Prostate gland (tissue), 2 donors: ENCODE measurements at regions not wholly inside any gene's neighbourhood (a gene's known extent, or its start where the extent isn't known, plus 50 kb on each side); places are given as distances from the start of the nearest gene placed in this dataset.

Source experiments
- DNase-seq: peaks from one replicate; pipeline ENCODE4 v3.0.0-alpha.2; 2019; ENCODE audit warnings: low spot score
- H3K27ac ChIP-seq, 2 donors: fragments of 200-600 bp; sonication (generic); 2 replicates each; pipeline ENCODE4 v1.5.1; 2017 to 2019
- H3K27me3 ChIP-seq: fragments of 200-600 bp; sonication (generic); replicated peaks from 2 replicates; pipeline ENCODE4 v1.5.1; 2019; ENCODE audit not compliant: insufficient read depth
- H3K36me3 ChIP-seq, 2 donors: fragments of 200-600 bp; sonication (generic); 1 replicate in 1 of 2; 2 replicates in 1 of 2; pipeline versions ENCODE4 v1.5.1 to v1.8.1; 2017 to 2019
- H3K4me1 ChIP-seq: fragments of 200-600 bp; sonication (generic); replicated peaks from 2 replicates; pipeline ENCODE4 v1.5.1; 2019
- H3K4me3 ChIP-seq, 2 donors: fragments of 200-600 bp; sonication (generic); 2 replicates each; pipeline ENCODE4 v1.5.1; 2017 to 2019
- H3K9me3 ChIP-seq: fragments of 200-600 bp; sonication (generic); 2 replicates; pipeline ENCODE4 v1.5.1; 2017
- POLR2A ChIP-seq: fragments of 450-650 bp; IDR thresholded peaks from one replicate; pipeline ENCODE4 v1.6.1; 2016; ENCODE audit warnings: antibody characterized with exemption, mild to moderate bottlenecking
- POLR2AphosphoS5 ChIP-seq: sonication (generic); formaldehyde crosslinking; IDR thresholded peaks from one replicate; pipeline ENCODE4 v1.6.1; 2017; ENCODE audit warnings: antibody characterized with exemption
- WGBS: methylation state at CpG from one replicate; pipeline ENCODE4 v1.1.5; 2018; 5-methylcytosine and 5-hydroxymethylcytosine counted together
- intact Hi-C: fragments of 100-400 bp; cut with DNase I; formaldehyde crosslinking; loops from one replicate; pipeline ENCODE4 v1.14.2; 2022
- TF ChIP-seq, protein P1 (sequence below), 4 experiments: fragments of 200-600 bp in 2 of 4; fragments of 450-650 bp in 2 of 4; sonication (generic) in 2 of 4; IDR thresholded peaks; 1 replicate in 3 of 4; 2 replicates in 1 of 4; pipeline ENCODE4 v1.5.1; 2016 to 2019; ENCODE audit warnings: antibody characterized with exemption in 4 of 4, mild to moderate bottlenecking in 2 of 4, moderate library complexity in 2 of 4

DNA sequence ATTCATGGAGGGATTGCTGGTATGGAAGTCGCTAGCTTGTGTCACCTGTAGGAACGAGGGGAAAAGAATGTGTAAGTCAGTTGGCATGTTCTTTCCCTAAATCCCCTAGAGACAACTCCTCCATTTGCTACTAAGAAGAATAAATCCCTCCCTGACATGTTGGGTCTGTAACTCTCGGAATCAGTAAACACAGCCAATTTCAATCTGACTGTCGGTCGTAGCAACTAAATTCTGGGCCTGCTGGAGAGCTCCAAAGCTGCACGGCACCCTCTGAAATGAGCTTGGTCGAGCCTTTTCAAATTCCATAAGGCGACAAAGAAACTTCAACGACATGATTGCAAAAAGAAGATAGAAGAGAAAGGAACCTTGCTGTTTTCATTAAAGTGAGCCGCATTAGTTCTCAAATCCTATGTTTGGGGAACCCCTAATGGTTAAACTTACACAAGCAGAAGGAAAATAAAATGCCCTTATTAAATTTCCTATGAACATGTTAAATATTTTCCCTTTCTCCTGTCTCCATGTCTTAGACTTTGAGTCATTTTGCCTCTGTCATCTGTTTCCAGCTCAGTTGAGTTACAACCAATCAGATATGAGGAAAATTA lies 735.8 kb upstream of the WWC1 start:
- Histone ChIP-seq H3K36me3 (no peaks in the 10 kb centered on the region), H3K9me3 (no peaks in the 10 kb centered on the region), H3K27ac (no peak overlapping the region), H3K4me3 (no peak overlapping the region), H3K4me1 (no peaks in the 10 kb centered on the region), H3K27me3 (no peaks in the 10 kb centered on the region)
- TF ChIP-seq POLR2A (no peak), POLR2AphosphoS5 (no peak)
- TF ChIP-seq, protein P1, sequence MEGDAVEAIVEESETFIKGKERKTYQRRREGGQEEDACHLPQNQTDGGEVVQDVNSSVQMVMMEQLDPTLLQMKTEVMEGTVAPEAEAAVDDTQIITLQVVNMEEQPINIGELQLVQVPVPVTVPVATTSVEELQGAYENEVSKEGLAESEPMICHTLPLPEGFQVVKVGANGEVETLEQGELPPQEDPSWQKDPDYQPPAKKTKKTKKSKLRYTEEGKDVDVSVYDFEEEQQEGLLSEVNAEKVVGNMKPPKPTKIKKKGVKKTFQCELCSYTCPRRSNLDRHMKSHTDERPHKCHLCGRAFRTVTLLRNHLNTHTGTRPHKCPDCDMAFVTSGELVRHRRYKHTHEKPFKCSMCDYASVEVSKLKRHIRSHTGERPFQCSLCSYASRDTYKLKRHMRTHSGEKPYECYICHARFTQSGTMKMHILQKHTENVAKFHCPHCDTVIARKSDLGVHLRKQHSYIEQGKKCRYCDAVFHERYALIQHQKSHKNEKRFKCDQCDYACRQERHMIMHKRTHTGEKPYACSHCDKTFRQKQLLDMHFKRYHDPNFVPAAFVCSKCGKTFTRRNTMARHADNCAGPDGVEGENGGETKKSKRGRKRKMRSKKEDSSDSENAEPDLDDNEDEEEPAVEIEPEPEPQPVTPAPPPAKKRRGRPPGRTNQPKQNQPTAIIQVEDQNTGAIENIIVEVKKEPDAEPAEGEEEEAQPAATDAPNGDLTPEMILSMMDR (IDR thresholded peaks at IDR 0.05), result no peak
- DNase-seq, result no peak
- 65% methylated on average over 10 of the region's 10 CpGs for WGBS
- intact Hi-C loops, result no loop called here

DNA sequence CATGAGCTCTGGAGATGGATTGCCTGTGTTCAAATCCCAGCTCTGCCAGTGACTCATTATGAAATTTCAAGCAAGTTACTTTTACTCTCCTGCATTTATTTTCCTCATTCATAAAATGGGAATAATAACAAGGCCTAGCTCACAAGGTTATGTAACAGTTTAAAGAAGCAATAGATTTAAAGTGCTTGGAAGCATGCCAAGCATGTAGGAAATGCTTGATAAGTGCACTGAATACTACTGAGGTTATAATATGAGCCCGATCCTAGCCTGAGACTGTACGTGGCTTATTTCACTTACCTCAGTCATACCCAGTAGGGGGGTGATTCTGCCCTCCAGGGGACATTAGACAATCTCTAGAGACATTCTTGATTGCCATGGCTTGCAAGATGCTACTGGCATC lies 734.1 kb upstream of the WWC1 start:
- Histone ChIP-seq H3K4me1 (no peaks in the 10 kb centered on the region), H3K27ac (no peak overlapping the region), H3K27me3 (no peaks in the 10 kb centered on the region), H3K4me3 (no peak overlapping the region), H3K36me3 (no peaks in the 10 kb centered on the region), H3K9me3 (no peaks in the 10 kb centered on the region)
- no peak for DNase-seq
- whole genome bisulfite sequencing, result 69% methylated on average over 2 of the region's 2 CpGs
- intact Hi-C loops, result no loop called here
- TF ChIP-seq POLR2A (no peak), POLR2AphosphoS5 (no peak)
- TF ChIP-seq, protein P1 (IDR thresholded peaks at IDR 0.05), result no peak

DNA sequence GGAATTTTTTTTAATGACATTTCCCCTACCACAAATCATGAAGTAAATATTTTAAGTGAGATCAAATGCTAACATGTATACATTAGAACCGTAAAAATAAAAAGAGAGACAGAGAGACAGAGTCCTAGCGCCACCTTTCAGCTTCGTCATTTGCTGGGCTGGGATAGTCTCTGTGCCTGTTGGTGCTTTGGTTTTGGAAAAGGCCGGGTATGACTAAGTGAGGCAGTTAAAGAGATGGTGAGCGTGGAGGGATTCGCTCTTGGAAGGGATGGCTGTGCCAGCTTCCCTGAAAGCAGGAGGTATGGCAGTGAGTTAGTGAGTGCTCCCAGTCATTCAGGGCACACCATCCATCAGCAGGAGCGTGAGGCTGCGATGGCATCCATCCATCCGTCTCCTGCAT lies 729.6 kb upstream of the WWC1 start:
- DNase-seq, result no peak
- H3K36me3 ChIP-seq, result no peaks in the 10 kb centered on the region
- H3K27me3 ChIP-seq, result no peaks in the 10 kb centered on the region
- no peaks in the 10 kb centered on the region for H3K4me1 ChIP-seq
- intact Hi-C loops, result no loop called here
- no peak overlapping the region for H3K27ac ChIP-seq
- H3K4me3 ChIP-seq, result no peak overlapping the region
- no peaks in the 10 kb centered on the region for H3K9me3 ChIP-seq
- TF ChIP-seq, protein P1 (IDR thresholded peaks at IDR 0.05), result no peak
- no peak for TF ChIP-seq POLR2AphosphoS5
- WGBS, result 91% methylated on average over 9 of the region's 9 CpGs

DNA sequence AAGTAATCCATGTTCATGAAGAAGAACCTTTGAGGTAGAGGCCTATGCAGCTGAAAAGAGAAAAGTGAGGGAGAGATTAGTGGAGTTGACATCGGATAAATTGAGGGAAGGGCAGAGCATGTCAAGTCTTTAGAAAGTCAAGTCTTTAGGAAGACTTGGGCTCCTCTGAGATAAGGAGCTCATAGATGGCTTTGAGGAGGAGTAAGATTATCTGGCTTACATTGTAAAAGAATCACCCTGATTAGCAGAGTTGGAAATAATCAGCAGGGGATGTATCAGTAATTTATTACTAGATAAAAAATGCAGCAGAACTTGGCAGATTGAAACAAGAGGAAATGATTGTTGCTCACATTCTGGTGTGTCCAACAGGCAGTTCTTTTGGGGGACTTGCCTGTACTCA lies 727.2 kb upstream of the WWC1 start:
- Histone ChIP-seq H3K27ac (no peak overlapping the region), H3K4me1 (no peaks in the 10 kb centered on the region), H3K27me3 (no peaks in the 10 kb centered on the region), H3K9me3 (no peaks in the 10 kb centered on the region), H3K36me3 (no peaks in the 10 kb centered on the region), H3K4me3 (no peak overlapping the region)
- 97% methylated on average over 1 of the region's 1 CpG for WGBS
- TF ChIP-seq, protein P1 (IDR thresholded peaks at IDR 0.05), result no peak
- TF ChIP-seq POLR2A (no peak), POLR2AphosphoS5 (no peak)
- DNase-seq, result no peak
- intact Hi-C loops, result no loop called here

DNA sequence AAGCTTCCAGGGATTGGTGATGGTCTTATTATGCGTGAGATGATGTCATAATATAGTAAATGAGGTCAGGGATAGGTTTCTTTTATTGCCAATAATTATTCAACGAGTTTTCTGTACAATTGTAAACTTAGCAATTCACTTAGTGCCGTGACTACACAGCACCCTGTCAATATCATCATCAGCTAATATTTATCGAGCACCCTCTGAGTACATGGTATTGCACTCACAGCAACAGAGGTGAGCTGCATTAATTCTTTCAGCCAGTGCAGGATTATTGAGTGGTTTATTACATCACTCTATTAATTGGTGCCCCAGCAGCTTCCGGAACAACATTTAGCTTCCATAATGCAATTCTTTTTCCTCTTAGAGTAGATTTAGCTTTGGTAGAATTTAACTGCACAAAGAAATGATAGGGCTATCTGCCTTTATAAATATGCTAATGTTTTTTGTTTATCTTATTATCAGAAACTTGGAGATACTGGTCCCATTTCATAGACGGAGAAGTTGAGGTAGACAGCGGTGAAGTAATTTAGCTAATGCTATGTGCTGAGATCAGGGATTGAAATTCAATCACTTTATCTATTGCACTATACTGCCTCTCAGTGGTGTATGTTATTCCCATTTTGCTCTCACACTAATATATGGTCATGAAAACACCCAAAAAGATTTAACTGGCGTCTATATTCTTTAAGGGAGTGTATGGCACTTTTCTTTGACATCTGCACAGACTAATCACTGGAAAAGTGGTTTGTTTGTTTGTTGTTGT lies 726.1 kb upstream of the WWC1 start:
- no peaks in the 10 kb centered on the region for H3K27me3 ChIP-seq
- H3K9me3 ChIP-seq, result no peaks in the 10 kb centered on the region
- H3K27ac ChIP-seq, result no peak overlapping the region
- WGBS, result 85% methylated on average over 8 of the region's 8 CpGs
- H3K36me3 ChIP-seq, result no peaks in the 10 kb centered on the region
- no peaks in the 10 kb centered on the region for H3K4me1 ChIP-seq
- no peak for DNase-seq
- intact Hi-C loops, result no loop called here
- no peak overlapping the region for H3K4me3 ChIP-seq
- TF ChIP-seq POLR2A, result no peak
- no peak for TF ChIP-seq POLR2AphosphoS5
- TF ChIP-seq, protein P1 (IDR thresholded peaks at IDR 0.05), result peak in 3 of 4 experiments; percentile 21 to 32 (median 31)
